ENCODE measurements at regions not wholly inside any gene's neighbourhood (a gene's known extent, or its start where the extent isn't known, plus 50 kb on each side); places are given as distances from the start of the nearest gene placed in this dataset.

GRCh38 chr2:128421861-128422311 is 103.2 kb upstream of the HS6ST1 start:
- DNase-seq (ENCODE audit: low spot score) = no peak
- CTCF ChIA-PET = no interaction called here

GRCh38 chr2:128422571-128422970 is 103.9 kb upstream of the HS6ST1 start:
- Mint-ChIP-seq H3K27ac (no peak overlapping the region), H3K4me1 (peaks cover 6% of the 10 kb centered on the region), H3K36me3 (peaks cover 18% of the 10 kb centered on the region), H3K4me3 (no peak overlapping the region), H3K9me3 (peaks cover 22% of the 10 kb centered on the region), H3K27me3 (ENCODE audit: low read depth) (peaks cover 7% of the 10 kb centered on the region)
- DNase-seq (ENCODE audit: low spot score) = no peak
- TF ChIP-seq FOXP1 (CRISPR knock-in tag; IDR thresholded peaks at IDR 0.05; ENCODE audit: borderline replicate concordance) = no peak
- TF ChIP-seq IRF1 (CRISPR knock-in tag; IDR thresholded peaks at IDR 0.05) = no peak
- ChIA-PET CTCF (no interaction called here), POLR2A (no interaction called here)
- no peak for ATAC-seq

More at GRCh38 chr2:128421861-128422311, 103.2 kb upstream of the HS6ST1 start:
- H3K4me3 Mint-ChIP-seq = no peak overlapping the region
- POLR2A ChIA-PET = no interaction called here
- H3K27ac Mint-ChIP-seq = no peak overlapping the region
- peaks cover 22% of the 10 kb centered on the region for H3K9me3 Mint-ChIP-seq
- ATAC-seq = peak; percentile 18; the same call in 1 of the 2 replicates
- no peaks in the 10 kb centered on the region for H3K4me1 Mint-ChIP-seq
- H3K27me3 Mint-ChIP-seq (ENCODE audit: low read depth) = peaks cover 7% of the 10 kb centered on the region
- H3K36me3 Mint-ChIP-seq = peaks cover 18% of the 10 kb centered on the region
- no peak for TF ChIP-seq NFYB (CRISPR knock-in tag; conservative IDR thresholded peaks at IDR 0.05; ENCODE audit: low read depth)
- TF ChIP-seq RORB (CRISPR knock-in tag; IDR thresholded peaks at IDR 0.05) = no peak
- no peak for TF ChIP-seq CREM (CRISPR knock-in tag; IDR thresholded peaks at IDR 0.05)
- TF ChIP-seq ATF2 (CRISPR knock-in tag; IDR thresholded peaks at IDR 0.05; ENCODE audit: borderline replicate concordance, low read depth) = no peak
- TF ChIP-seq FOXP1 (CRISPR knock-in tag; IDR thresholded peaks at IDR 0.05; ENCODE audit: borderline replicate concordance) = no peak
- TF ChIP-seq USF1 (CRISPR knock-in tag; IDR thresholded peaks at IDR 0.05) = no peak
- no peak for TF ChIP-seq MYBL2 (CRISPR knock-in tag; IDR thresholded peaks at IDR 0.05)
- no peak for TF ChIP-seq EMX1 (CRISPR knock-in tag; IDR thresholded peaks at IDR 0.05)
- no peak for TF ChIP-seq ZBTB21 (CRISPR knock-in tag; IDR thresholded peaks at IDR 0.05; ENCODE audit: borderline replicate concordance)
- no peak for TF ChIP-seq FOXJ3 (CRISPR knock-in tag; IDR thresholded peaks at IDR 0.05; ENCODE audit: borderline replicate concordance)

- Mint-ChIP-seq H3K27ac (no peak overlapping the region), H3K36me3 (peaks cover 20% of the 10 kb centered on the region), H3K27me3 (ENCODE audit: low read depth) (peaks cover 7% of the 10 kb centered on the region), H3K4me1 (peaks cover 11% of the 10 kb centered on the region), H3K9me3 (peaks cover 25% of the 10 kb centered on the region), H3K4me3 (no peak overlapping the region)
- ChIA-PET CTCF (no interaction called here), POLR2A (interaction anchor here (0.6 kb wide), 1 partner anchor 977 kb away, joined by 5 read pairs; no protein-coding TSS in a partner anchor)
- no peak for TF ChIP-seq ZMAT4 (CRISPR knock-in tag; IDR thresholded peaks at IDR 0.05)
- ATAC-seq = no peak
- no peak for DNase-seq (ENCODE audit: low spot score)
These were observed 105.1 kb upstream of the HS6ST1 start for GRCh38 chr2:128423788-128424165.

GRCh38 chr2:128424406-128425171 is 105.9 kb upstream of the HS6ST1 start:
- ChIA-PET CTCF (no interaction called here), POLR2A (interaction anchor here (0.6 kb wide), 1 partner anchor 173 kb away, joined by 3 read pairs; no protein-coding TSS in a partner anchor)
- ATAC-seq = no peak
- no peak for TF ChIP-seq TP53 (CRISPR knock-in tag; IDR thresholded peaks at IDR 0.05)
- TF ChIP-seq TEAD4 (CRISPR knock-in tag; IDR thresholded peaks at IDR 0.05) = no peak
- no peak for TF ChIP-seq GTF2I (CRISPR knock-in tag; conservative IDR thresholded peaks at IDR 0.05)
- no peak for TF ChIP-seq ZBTB43 (CRISPR knock-in tag; IDR thresholded peaks at IDR 0.05)
- no peak for TF ChIP-seq OVOL2 (CRISPR knock-in tag; IDR thresholded peaks at IDR 0.05; ENCODE audit: borderline replicate concordance)
- TF ChIP-seq GABPB1 (CRISPR knock-in tag; IDR thresholded peaks at IDR 0.05) = no peak
- no peak for TF ChIP-seq EMX1 (CRISPR knock-in tag; IDR thresholded peaks at IDR 0.05)
- H3K36me3 Mint-ChIP-seq = peaks cover 25% of the 10 kb centered on the region
- H3K4me3 Mint-ChIP-seq = no peak overlapping the region
- H3K4me1 Mint-ChIP-seq = peaks cover 11% of the 10 kb centered on the region
- H3K27ac Mint-ChIP-seq = no peak overlapping the region
- DNase-seq (ENCODE audit: low spot score) = no peak
- peaks cover 6% of the 10 kb centered on the region for H3K27me3 Mint-ChIP-seq (ENCODE audit: low read depth)
- peaks cover 31% of the 10 kb centered on the region for H3K9me3 Mint-ChIP-seq
